Spleen (tissue), 7 donors: ENCODE measurements at regions not wholly inside any gene's neighbourhood (a gene's known extent, or its start where the extent isn't known, plus 50 kb on each side); places are given as distances from the start of the nearest gene placed in this dataset.

Source experiments
- POLR2AphosphoS5 ChIP-seq, 3 donors: sonication (generic); formaldehyde crosslinking; IDR thresholded peaks; one replicate each; pipeline ENCODE4 v1.5.1; 2017; ENCODE audit warnings: antibody characterized with exemption in 3 of 3
- TF ChIP-seq, protein P1 (sequence below), 11 experiments: fragments of 200-600 bp in 7 of 11; fragments of 450-650 bp in 4 of 11; sonication (generic) in 4 of 11; IDR thresholded peaks in 8 of 11; conservative IDR thresholded peaks in 3 of 11; 1 replicate in 7 of 11; 2 replicates in 4 of 11; pipeline versions ENCODE4 v1.4.0 to v1.8.0; 2016 to 2021; ENCODE audit warnings: antibody characterized with exemption in 11 of 11, inconsistent platforms in 4 of 11, mild to moderate bottlenecking in 1 of 11
- donor health status: DM: no; HTN: no; CAD: no; lungs with moderate emphysema.
- donor health status: DM: no; HTN: no; CAD: no.
- donor health status: DM: no; HTN: no; CAD: no.

DNA sequence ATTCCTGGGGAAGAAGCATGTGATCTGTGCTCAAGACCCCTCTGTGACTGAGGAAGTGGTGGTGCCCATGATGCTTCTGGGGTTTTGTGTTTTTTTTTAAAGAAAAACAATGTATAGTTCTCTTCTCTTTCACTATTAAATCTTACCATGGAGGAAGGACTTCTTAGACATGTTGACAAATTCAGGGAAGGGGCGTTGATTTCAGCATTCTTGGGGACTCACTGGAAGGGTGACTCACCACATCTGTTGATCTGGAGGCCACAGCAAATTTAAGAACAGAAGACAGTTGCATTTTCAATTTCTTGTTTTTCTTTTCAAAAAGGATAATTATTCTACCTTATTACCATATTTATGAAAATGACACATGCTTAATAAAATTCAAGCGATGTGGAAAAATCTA is 152.9 kb upstream of the RTL1 start:
- TF ChIP-seq POLR2AphosphoS5 (IDR thresholded peaks at IDR 0.05) = no peak
- TF ChIP-seq, protein P1, sequence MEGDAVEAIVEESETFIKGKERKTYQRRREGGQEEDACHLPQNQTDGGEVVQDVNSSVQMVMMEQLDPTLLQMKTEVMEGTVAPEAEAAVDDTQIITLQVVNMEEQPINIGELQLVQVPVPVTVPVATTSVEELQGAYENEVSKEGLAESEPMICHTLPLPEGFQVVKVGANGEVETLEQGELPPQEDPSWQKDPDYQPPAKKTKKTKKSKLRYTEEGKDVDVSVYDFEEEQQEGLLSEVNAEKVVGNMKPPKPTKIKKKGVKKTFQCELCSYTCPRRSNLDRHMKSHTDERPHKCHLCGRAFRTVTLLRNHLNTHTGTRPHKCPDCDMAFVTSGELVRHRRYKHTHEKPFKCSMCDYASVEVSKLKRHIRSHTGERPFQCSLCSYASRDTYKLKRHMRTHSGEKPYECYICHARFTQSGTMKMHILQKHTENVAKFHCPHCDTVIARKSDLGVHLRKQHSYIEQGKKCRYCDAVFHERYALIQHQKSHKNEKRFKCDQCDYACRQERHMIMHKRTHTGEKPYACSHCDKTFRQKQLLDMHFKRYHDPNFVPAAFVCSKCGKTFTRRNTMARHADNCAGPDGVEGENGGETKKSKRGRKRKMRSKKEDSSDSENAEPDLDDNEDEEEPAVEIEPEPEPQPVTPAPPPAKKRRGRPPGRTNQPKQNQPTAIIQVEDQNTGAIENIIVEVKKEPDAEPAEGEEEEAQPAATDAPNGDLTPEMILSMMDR (IDR thresholded peaks at IDR 0.05 in 8 of 11, conservative IDR thresholded peaks at IDR 0.05 in 3 of 11) = no peak
